H1 (cell line): ENCODE measurements at regions not wholly inside any gene's neighbourhood (a gene's known extent, or its start where the extent isn't known, plus 50 kb on each side); places are given as distances from the start of the nearest gene placed in this dataset.

ENCODE experiments used
- CTCF ChIA-PET: fragments of 300-600 bp; sonication (Branson Sonifier 250); formaldehyde crosslinking; loops from one replicate; lab custom pipeline; 2021; ENCODE audit not compliant: partially characterized antibody; lab: Charles Lee
- POLR2A ChIA-PET: fragments of 300-600 bp; sonication (Branson Sonifier 250); formaldehyde crosslinking; loops from one replicate; lab custom pipeline; 2021; ENCODE audit warnings: inconsistent platforms; ENCODE audit not compliant: partially characterized antibody; lab: Charles Lee
- DNase-seq, 2 experiments: peaks; one replicate each; pipeline versions ENCODE4 v3.0.0 to v3.0.0-alpha.2; 2010 to 2022; ENCODE audit warnings: low spot score in 2 of 2, low read depth in 1 of 2, mixed read lengths in 1 of 2
- FAIRE-seq: peaks from 2 replicates; lab custom pipeline; 2011; peaks lifted over from hg19 to GRCh38; lab: Jason Lieb, UNC
- H2AFZ ChIP-seq: 2 replicates; pipeline ENCODE4 v1.8.1; 2012; ENCODE audit warnings: low read length, inconsistent platforms
- H2AK5ac ChIP-seq: 2 replicates; pipeline ENCODE4 v1.6.1; 2013; ENCODE audit warnings: low read depth, low read length
- H2BK120ac ChIP-seq: replicated peaks from 2 replicates; pipeline ENCODE3; 2013; ENCODE audit warnings: low read depth, low read length, inconsistent platforms
- H2BK12ac ChIP-seq: 2 replicates; pipeline ENCODE4 v1.6.1; 2013; ENCODE audit warnings: low read depth, low read length
- H2BK15ac ChIP-seq: 2 replicates; pipeline ENCODE4 v1.6.1; 2013; ENCODE audit warnings: low read length
- H2BK20ac ChIP-seq: 2 replicates; pipeline ENCODE4 v1.6.1; 2013; ENCODE audit warnings: low read length
- H2BK5ac ChIP-seq: 2 replicates; pipeline ENCODE4 v1.6.1; 2013; ENCODE audit warnings: low read depth, low read length
- H3K14ac ChIP-seq: 2 replicates; pipeline ENCODE4 v1.6.1; 2013; ENCODE audit warnings: inconsistent platforms; ENCODE audit not compliant: insufficient read length
- H3K18ac ChIP-seq: 2 replicates; pipeline ENCODE4 v1.6.1; 2013; ENCODE audit warnings: low read length; ENCODE audit errors: extremely low read depth
- H3K23ac ChIP-seq: 2 replicates; pipeline ENCODE4 v1.6.1; 2013; ENCODE audit warnings: inconsistent platforms; ENCODE audit not compliant: insufficient read length
- H3K23me2 ChIP-seq: 2 replicates; pipeline ENCODE4 v1.6.1; 2013; ENCODE audit warnings: low read depth, low read length
- H3K27ac ChIP-seq: 2 replicates; pipeline ENCODE4 v1.6.1; 2011; ENCODE audit warnings: low read depth, low read length, inconsistent platforms
- H3K27me3 ChIP-seq, 4 experiments: replicated peaks in 1 of 4; 1 replicate in 1 of 4; 2 replicates in 3 of 4; pipeline versions ENCODE4 v1.6.1 to v1.8.1; 2011 to 2013; ENCODE audit warnings: low read length in 3 of 4, mild to moderate bottlenecking in 3 of 4, inconsistent platforms in 2 of 4, mixed read lengths in 2 of 4, moderate library complexity in 1 of 4; ENCODE audit not compliant: control insufficient read depth in 3 of 4, insufficient read depth in 3 of 4; ENCODE audit errors: extremely low read depth in 1 of 4
- H3K36me3 ChIP-seq, 4 experiments: 2 replicates each; pipeline versions ENCODE4 v1.6.1 to v1.8.1; 2011 to 2013; ENCODE audit warnings: mild to moderate bottlenecking in 4 of 4, low read length in 3 of 4, moderate library complexity in 2 of 4, control low read depth in 1 of 4, inconsistent platforms in 1 of 4; ENCODE audit not compliant: insufficient read depth in 4 of 4, control insufficient read depth in 2 of 4
- H3K4ac ChIP-seq: replicated peaks from 2 replicates; pipeline ENCODE3; 2013; ENCODE audit warnings: low read length, low read depth, mixed read lengths, inconsistent platforms; ENCODE audit not compliant: insufficient read length
- H3K4me1 ChIP-seq, 4 experiments: replicated peaks in 1 of 4; 1 replicate in 1 of 4; 2 replicates in 3 of 4; pipeline versions ENCODE4 v1.6.1 to v1.8.1; 2011 to 2013; ENCODE audit warnings: low read length in 3 of 4, inconsistent platforms in 2 of 4, mixed read lengths in 1 of 4; ENCODE audit not compliant: insufficient read depth in 4 of 4, control insufficient read depth in 3 of 4
- H3K4me2 ChIP-seq, 2 experiments: 2 replicates each; pipeline versions ENCODE4 v1.6.1 to v1.8.1; 2011 to 2013; ENCODE audit warnings: low read depth in 2 of 2, low read length in 2 of 2, control low read depth in 1 of 2, inconsistent platforms in 1 of 2, mild to moderate bottlenecking in 1 of 2; ENCODE audit not compliant: insufficient read depth in 1 of 2
- H3K4me3 ChIP-seq, 4 experiments: fragments of 200-600, 300-600 bp in 1 of 4; sonication (generic), shearing (Covaris generic), sonication (Bioruptor Twin) in 1 of 4; 2 replicates each; pipeline versions ENCODE4 v1.5.1 to v1.8.1; 2011 to 2016; ENCODE audit warnings: low read length in 4 of 4, low read depth in 3 of 4, control low read depth in 2 of 4, inconsistent platforms in 2 of 4, mild to moderate bottlenecking in 2 of 4, mixed read lengths in 1 of 4, moderate library complexity in 1 of 4; ENCODE audit not compliant: insufficient read depth in 2 of 4; ENCODE audit errors: extremely low read depth in 1 of 4
- H3K56ac ChIP-seq: replicated peaks from 2 replicates; pipeline ENCODE3; 2013; ENCODE audit warnings: low read depth, mild to moderate bottlenecking, mixed read lengths, low read length, inconsistent platforms; ENCODE audit not compliant: insufficient read length
- H3K79me1 ChIP-seq: 2 replicates; pipeline ENCODE4 v1.6.1; 2013; ENCODE audit warnings: low read depth, low read length, control low read depth
- H3K79me2 ChIP-seq, 2 experiments: 2 replicates each; pipeline versions ENCODE4 v1.6.1 to v1.8.1; 2012 to 2013; ENCODE audit warnings: low read length in 2 of 2, mild to moderate bottlenecking in 2 of 2, inconsistent platforms in 1 of 2; ENCODE audit not compliant: insufficient read depth in 2 of 2, control insufficient read depth in 1 of 2
- H3K9ac ChIP-seq, 4 experiments: replicated peaks in 1 of 4; 1 replicate in 1 of 4; 2 replicates in 3 of 4; pipeline versions ENCODE4 v1.6.1 to v1.8.1; 2011 to 2013; ENCODE audit warnings: low read depth in 3 of 4, low read length in 3 of 4, control low read depth in 2 of 4, mild to moderate bottlenecking in 2 of 4, moderate library complexity in 2 of 4, inconsistent platforms in 1 of 4; ENCODE audit errors: extremely low read depth in 1 of 4
- H3K9me3 ChIP-seq, 2 experiments: 2 replicates each; pipeline versions ENCODE4 v1.6.1 to v1.8.1; 2012 to 2013; ENCODE audit warnings: mild to moderate bottlenecking in 2 of 2, moderate library complexity in 2 of 2, control low read depth in 1 of 2, inconsistent platforms in 1 of 2, low read depth in 1 of 2, low read length in 1 of 2, mixed read lengths in 1 of 2; ENCODE audit not compliant: insufficient read depth in 2 of 2
- H4K20me1 ChIP-seq, 2 experiments: replicated peaks in 1 of 2; 2 replicates each; pipeline versions ENCODE3 to v1.8.1; 2011 to 2013; ENCODE audit warnings: inconsistent platforms in 2 of 2, low read length in 2 of 2, mild to moderate bottlenecking in 1 of 2; ENCODE audit not compliant: insufficient read depth in 2 of 2, control insufficient read depth in 1 of 2
- H4K5ac ChIP-seq: 2 replicates; pipeline ENCODE4 v1.6.1; 2013; ENCODE audit warnings: low read length, low read depth, mixed read lengths, inconsistent platforms; ENCODE audit not compliant: insufficient read length
- H4K8ac ChIP-seq: 2 replicates; pipeline ENCODE4 v1.8.0; 2013; ENCODE audit warnings: mild to moderate bottlenecking, moderate library complexity, low read length, inconsistent platforms; ENCODE audit not compliant: insufficient read depth; ENCODE audit errors: extremely low read depth
- H4K91ac ChIP-seq: replicated peaks from 2 replicates; pipeline ENCODE3; 2013; ENCODE audit warnings: low read length, mixed read lengths, inconsistent platforms; ENCODE audit not compliant: insufficient read length
- CEBPB ChIP-seq: IDR thresholded peaks from 2 replicates; pipeline ENCODE4 v1.6.1; 2012; ENCODE audit warnings: low read depth, low read length
- SIN3A ChIP-seq, 2 experiments: IDR thresholded peaks in 1 of 2; conservative IDR thresholded peaks in 1 of 2; 2 replicates each; pipeline ENCODE4 v1.6.1; 2011 to 2012; ENCODE audit warnings: low read length in 2 of 2, improper control_type of control experiment in 1 of 2, low read depth in 1 of 2, mild to moderate bottlenecking in 1 of 2
- WGBS, 2 experiments: shearing (Covaris generic) in 1 of 2; methylation state at CpG; one replicate each; pipeline versions ENCODE4 v1.1.6 to v1.1.7; 2013 to 2015; ENCODE audit warnings: low lambda C conversion rate in 2 of 2, mixed read lengths in 2 of 2, inconsistent platforms in 1 of 2, low coverage in 1 of 2, missing lambda C conversion rate in 1 of 2; ENCODE audit not compliant: insufficient replicate concordance in 2 of 2, insufficient coverage in 1 of 2, insufficient read length in 1 of 2; ENCODE audit errors: extremely low coverage in 1 of 2, missing lambda C conversion rate in 1 of 2; 5-methylcytosine and 5-hydroxymethylcytosine counted together
- TF ChIP-seq, protein P1 (sequence below): IDR thresholded peaks from 2 replicates; pipeline ENCODE4 v1.6.1; 2011; ENCODE audit warnings: low read depth, mild to moderate bottlenecking, low read length; ENCODE audit not compliant: insufficient read depth

DNA sequence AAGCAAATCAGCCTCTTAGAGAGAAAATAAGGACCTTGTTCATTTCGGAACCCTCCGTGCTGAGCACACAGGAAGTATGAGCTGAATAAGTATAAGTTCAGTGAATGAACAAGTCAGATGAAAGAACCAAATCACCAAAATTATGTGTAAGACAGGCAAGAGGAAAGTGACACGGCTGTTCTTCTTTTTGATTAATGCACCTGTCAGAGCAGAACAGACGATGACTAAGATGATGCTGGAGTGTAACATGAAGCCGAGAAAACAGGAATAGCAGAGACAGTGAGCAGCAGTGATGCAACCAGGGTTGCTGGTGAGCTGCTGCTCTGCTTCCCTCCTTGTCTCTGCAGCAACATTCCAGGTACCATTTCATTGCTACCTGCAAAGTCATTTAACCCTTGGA lies 861.1 kb downstream of the GALC start:
- DNase-seq (no peak), FAIRE-seq (peak; percentile 42)
- Histone ChIP-seq H3K14ac (no peak overlapping the region), H2AFZ (no peak overlapping the region), H3K4me3 (no peak overlapping the region), H3K18ac (no peak overlapping the region), H2BK20ac (no peak overlapping the region), H3K9me3 (no peaks in the 10 kb centered on the region), H2BK12ac (no peak overlapping the region)
- CTCF ChIA-PET = interaction anchor here (1.0 to 1.2 kb wide), 2 partner anchors 18 to 83 kb away, joined by 3 to 4 read pairs; no protein-coding TSS in a partner anchor
- TF ChIP-seq CEBPB (peak; percentile 75), SIN3A (conservative IDR thresholded peaks at IDR 0.05 in 1 of 2, IDR thresholded peaks at IDR 0.05 in 1 of 2; ENCODE audit: low read depth in 1 of 2, low read length in 2 of 2) (no peak)
- TF ChIP-seq, protein P1, sequence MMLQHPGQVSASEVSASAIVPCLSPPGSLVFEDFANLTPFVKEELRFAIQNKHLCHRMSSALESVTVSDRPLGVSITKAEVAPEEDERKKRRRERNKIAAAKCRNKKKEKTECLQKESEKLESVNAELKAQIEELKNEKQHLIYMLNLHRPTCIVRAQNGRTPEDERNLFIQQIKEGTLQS = 0 out of 2 replicates have a peak, but pooled peaks have one; percentile 34
- TF ChIP-seq, all 59 proteins: peak for 2
- WGBS, 2 experiments = 84% methylated on average over 5 of the region's 5 CpGs; no CpG with 5 or more reads in 1 of the 2 experiments
- no peak overlapping the region for H4K5ac ChIP-seq
- H3K23me2 ChIP-seq = no peaks in the 10 kb centered on the region
- H4K20me1 ChIP-seq = no peaks in the 10 kb centered on the region
- no peaks in the 10 kb centered on the region for H3K79me1 ChIP-seq
- H2BK15ac ChIP-seq = no peak overlapping the region
- no peak overlapping the region for H4K8ac ChIP-seq
- no peak overlapping the region for H2AK5ac ChIP-seq
- no peak overlapping the region for H3K9ac ChIP-seq
- POLR2A ChIA-PET = no interaction called here
- no peaks in the 10 kb centered on the region for H3K79me2 ChIP-seq
- H3K27ac ChIP-seq = no peak overlapping the region
- H4K91ac ChIP-seq = no peak overlapping the region
- no peak overlapping the region for H3K56ac ChIP-seq
- H2BK120ac ChIP-seq = no peak overlapping the region
- H3K23ac ChIP-seq = no peak overlapping the region
- H3K27me3 ChIP-seq = no peaks in the 10 kb centered on the region
- H3K36me3 ChIP-seq = no peaks in the 10 kb centered on the region
- no peak overlapping the region for H3K4ac ChIP-seq
- no peak overlapping the region for H3K4me2 ChIP-seq
- H2BK5ac ChIP-seq = no peak overlapping the region
- no peaks in the 10 kb centered on the region for H3K4me1 ChIP-seq
